ENCODE measurements at regions not wholly inside any gene's neighbourhood (a gene's known extent, or its start where the extent isn't known, plus 50 kb on each side); places are given as distances from the start of the nearest gene placed in this dataset.

- peak; percentile 58 to 84 (median 78) for TF ChIP-seq CTCF (IDR thresholded peaks at IDR 0.05)
- no peak overlapping the region for H3K4me3 ChIP-seq
- DNase-seq: peak; percentile 27 to 57
These were observed 67.0 kb downstream of the CHRNA1 start for GRCh38 chr2:174697255-174697654.

GRCh38 chr2:174694920-174695319, 69.4 kb downstream of the CHRNA1 start:
- no peak overlapping the region for H3K27ac ChIP-seq
- H3K9me3 ChIP-seq: no peaks in the 10 kb centered on the region
- DNase-seq: no peak
- WGBS, 2 donors: 60 to 63% methylated on average over 2 of the region's 2 CpGs
- no peaks in the 10 kb centered on the region for H3K4me1 ChIP-seq
- ATAC-seq: no peak
- peaks cover 0 to 11% (median 0%) of the 10 kb centered on the region in 7 donors for H3K27me3 ChIP-seq
- H3K4me3 ChIP-seq: no peak overlapping the region
- no peaks in the 10 kb centered on the region for H3K36me3 ChIP-seq
- TF ChIP-seq CTCF (IDR thresholded peaks at IDR 0.05): no peak
- intact Hi-C loops (cut with DNase I): loop anchor here in 2 of 10 donors (5.0 kb wide), 2 partner anchors 233 to 292 kb away; no protein-coding TSS in a partner anchor

More at GRCh38 chr2:174697255-174697654, 67.0 kb downstream of the CHRNA1 start:
- no peaks in the 10 kb centered on the region for H3K36me3 ChIP-seq
- peak; percentile 71 to 91 (median 84) for ATAC-seq
- peaks cover 0 to 11% (median 0%) of the 10 kb centered on the region in 7 donors for H3K27me3 ChIP-seq
- WGBS, 2 donors: 2 to 4% methylated on average over 3 of the region's 3 CpGs
- no peaks in the 10 kb centered on the region for H3K4me1 ChIP-seq
- H3K9me3 ChIP-seq: no peaks in the 10 kb centered on the region
- no peak overlapping the region for H3K27ac ChIP-seq
- intact Hi-C loops (cut with DNase I): loop anchor here in 1 of 10 donors (5.0 kb wide), 1 partner anchor 290 kb away; no protein-coding TSS in a partner anchor

GRCh38 chr2:174694196-174694878, 69.9 kb downstream of the CHRNA1 start:
- ATAC-seq (no peak), DNase-seq (no peak)
- no peak overlapping the region for H3K4me3 ChIP-seq
- no peaks in the 10 kb centered on the region for H3K9me3 ChIP-seq
- H3K4me1 ChIP-seq: no peaks in the 10 kb centered on the region
- intact Hi-C loops (cut with DNase I): loop anchor here in 1 of 10 donors (5.0 kb wide), 1 partner anchor 232 kb away; no protein-coding TSS in a partner anchor
- peaks cover 0 to 11% (median 0%) of the 10 kb centered on the region in 7 donors for H3K27me3 ChIP-seq
- no peak overlapping the region for H3K27ac ChIP-seq
- no peak for TF ChIP-seq CTCF (IDR thresholded peaks at IDR 0.05)
- H3K36me3 ChIP-seq: no peaks in the 10 kb centered on the region
- WGBS, 2 donors: 86 to 93% methylated on average over 5 of the region's 5 CpGs

- 94 to 95% methylated on average over 5 of the region's 5 CpGs for WGBS, 2 donors
- DNase-seq (no peak), ATAC-seq (no peak)
- H3K27ac ChIP-seq: no peak overlapping the region
- H3K4me1 ChIP-seq: no peaks in the 10 kb centered on the region
- H3K36me3 ChIP-seq: no peaks in the 10 kb centered on the region
- H3K9me3 ChIP-seq: no peaks in the 10 kb centered on the region
- intact Hi-C loops (cut with DNase I): loop anchor here in 1 of 10 donors (5.0 kb wide), 1 partner anchor 231 kb away; no protein-coding TSS in a partner anchor
- no peak for TF ChIP-seq CTCF (IDR thresholded peaks at IDR 0.05)
- H3K4me3 ChIP-seq: no peak overlapping the region
- H3K27me3 ChIP-seq: peaks cover 0 to 11% (median 0%) of the 10 kb centered on the region in 7 donors
These were observed 70.9 kb downstream of the CHRNA1 start for GRCh38 chr2:174693344-174693743.

Measured in heart right ventricle (tissue), 16 donors.